ENCODE measurements at regions not wholly inside any gene's neighbourhood (a gene's known extent, or its start where the extent isn't known, plus 50 kb on each side); places are given as distances from the start of the nearest gene placed in this dataset.
"Not testable (repeated sequence)": the region's sequence is repeated elsewhere in the genome, so short reads cannot be mapped to it uniquely, and the experiment has no call there.

DNA sequence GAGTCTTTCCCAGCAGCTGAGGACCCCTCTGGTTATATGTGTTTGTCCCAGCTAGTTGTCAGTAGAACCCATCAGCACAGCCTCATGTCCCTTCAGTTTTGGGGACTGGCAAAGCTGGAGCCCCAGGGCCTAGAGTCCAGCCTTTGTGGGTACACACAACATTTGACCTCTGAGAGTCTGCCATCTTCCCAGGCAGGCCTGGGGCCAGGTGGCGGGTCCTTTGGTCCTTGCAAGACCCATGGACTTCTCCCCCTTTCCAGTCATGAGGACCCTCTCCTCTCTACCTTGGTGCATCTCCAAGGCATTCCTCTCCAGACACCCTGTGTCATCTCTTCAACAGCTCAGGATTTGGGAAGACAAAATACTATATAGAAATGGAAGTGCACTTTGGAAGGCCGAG, 198.4 kb downstream of the ZNF37A start:
- H3K9ac ChIP-seq (ENCODE audit: low read length); H3K4me1 ChIP-seq (ENCODE audit: control insufficient read depth, insufficient read depth, low read length); H3K27ac ChIP-seq (ENCODE audit: low read depth, low read length); H3K36me3 ChIP-seq (ENCODE audit: control insufficient read depth, insufficient read depth, low read length); H3K4me3 ChIP-seq (ENCODE audit: low read depth, low read length); H3K27me3 ChIP-seq (ENCODE audit: control insufficient read depth, insufficient read depth, low read length): not testable (repeated sequence)
- peaks cover 30% of the 10 kb centered on the region; the same call in 1 of the 2 replicates for H3K9me3 ChIP-seq (ENCODE audit: control insufficient read depth, insufficient read depth, low read depth, low read length)

DNA sequence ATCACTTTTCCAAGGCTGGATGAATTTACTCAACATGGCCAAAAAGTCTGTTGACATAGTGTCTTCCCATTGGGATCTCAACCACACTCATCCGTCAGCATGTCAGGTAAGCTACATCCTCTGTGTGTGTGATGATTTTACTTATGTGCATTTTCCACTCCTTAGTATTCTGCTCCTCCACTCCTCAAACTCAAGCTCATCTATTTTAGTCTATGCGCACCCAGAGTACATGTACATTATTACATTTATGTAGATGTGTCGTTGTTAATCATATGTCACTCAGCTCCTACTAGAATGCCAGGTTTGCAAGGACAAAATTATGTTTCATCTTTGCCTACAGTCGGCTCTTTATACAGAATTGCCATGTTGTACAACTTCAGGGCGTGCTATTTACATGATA, 216.0 kb downstream of the ZNF37A start:
- H3K27ac ChIP-seq (ENCODE audit: low read depth, low read length); H3K27me3 ChIP-seq (ENCODE audit: control insufficient read depth, insufficient read depth, low read length); H3K4me1 ChIP-seq (ENCODE audit: control insufficient read depth, insufficient read depth, low read length); H3K36me3 ChIP-seq (ENCODE audit: control insufficient read depth, insufficient read depth, low read length); H3K9ac ChIP-seq (ENCODE audit: low read length); H3K4me3 ChIP-seq (ENCODE audit: low read depth, low read length): not testable (repeated sequence)
- H3K9me3 ChIP-seq (ENCODE audit: control insufficient read depth, insufficient read depth, low read depth, low read length) = peaks cover 17% of the 10 kb centered on the region; the same call in 1 of the 2 replicates

DNA sequence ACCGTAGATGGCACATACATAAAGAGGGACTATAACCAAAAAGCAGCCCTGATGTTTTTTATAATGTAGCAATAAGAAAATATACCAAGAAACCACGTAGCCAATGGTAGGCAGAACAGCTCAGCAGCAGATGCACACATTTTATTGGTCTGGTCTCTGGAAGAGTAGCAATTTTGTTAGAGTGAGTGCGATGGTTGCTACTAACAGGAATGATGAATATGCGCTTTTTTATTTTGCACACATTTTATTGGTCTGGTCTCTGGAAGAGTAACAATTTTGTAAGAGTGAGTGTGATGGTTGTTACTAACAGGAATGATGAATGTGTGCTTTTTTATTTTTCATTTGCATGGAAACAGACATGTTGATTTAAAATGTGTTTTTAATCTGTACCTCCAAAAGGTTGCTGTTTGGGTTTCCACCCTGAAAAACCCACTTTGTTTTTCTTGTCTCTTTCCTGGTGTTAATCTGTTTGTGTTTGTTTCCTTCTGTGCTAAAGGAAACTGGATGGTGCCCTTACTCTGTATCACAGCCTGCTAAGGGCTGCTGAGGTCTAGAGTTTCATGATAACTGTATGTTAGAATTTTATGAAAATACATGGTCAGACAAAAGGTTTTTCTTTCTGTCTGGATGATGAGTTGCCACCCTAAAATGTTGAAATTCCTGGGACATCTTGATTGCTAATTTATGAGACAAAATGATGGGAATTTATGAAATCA, 221.1 kb downstream of the ZNF37A start:
- H3K27ac ChIP-seq (ENCODE audit: low read depth, low read length); H3K27me3 ChIP-seq (ENCODE audit: control insufficient read depth, insufficient read depth, low read length); H3K9ac ChIP-seq (ENCODE audit: low read length); H3K4me3 ChIP-seq (ENCODE audit: low read depth, low read length); H3K36me3 ChIP-seq (ENCODE audit: control insufficient read depth, insufficient read depth, low read length); H3K4me1 ChIP-seq (ENCODE audit: control insufficient read depth, insufficient read depth, low read length): not testable (repeated sequence)
- H3K9me3 ChIP-seq (ENCODE audit: control insufficient read depth, insufficient read depth, low read depth, low read length) = peaks cover 26% of the 10 kb centered on the region; the same call in 1 of the 2 replicates

DNA sequence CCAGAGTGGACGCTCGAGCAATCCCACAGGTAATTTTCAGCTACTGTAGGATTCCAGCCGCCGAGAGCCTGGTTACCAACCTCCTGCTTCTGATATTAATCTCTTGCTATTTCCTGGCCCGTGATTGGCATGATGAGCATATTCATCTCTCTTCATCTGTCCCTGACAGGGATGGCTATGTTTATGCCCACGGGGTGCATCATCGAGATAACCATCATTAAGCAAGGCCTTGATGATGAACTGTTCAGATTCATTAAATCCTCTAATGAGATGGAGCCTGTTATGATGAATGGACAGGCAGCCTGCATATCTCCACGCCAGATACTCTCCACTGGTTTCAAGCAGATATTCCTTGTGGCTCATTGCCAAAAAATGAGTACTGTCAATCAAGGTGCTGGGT, 227.3 kb downstream of the ZNF37A start:
- H3K9ac ChIP-seq (ENCODE audit: low read length); H3K4me3 ChIP-seq (ENCODE audit: low read depth, low read length); H3K4me1 ChIP-seq (ENCODE audit: control insufficient read depth, insufficient read depth, low read length); H3K36me3 ChIP-seq (ENCODE audit: control insufficient read depth, insufficient read depth, low read length); H3K27ac ChIP-seq (ENCODE audit: low read depth, low read length); H3K27me3 ChIP-seq (ENCODE audit: control insufficient read depth, insufficient read depth, low read length): not testable (repeated sequence)
- H3K9me3 ChIP-seq (ENCODE audit: control insufficient read depth, insufficient read depth, low read depth, low read length) = peaks cover 19% of the 10 kb centered on the region; the same call in 1 of the 2 replicates

DNA sequence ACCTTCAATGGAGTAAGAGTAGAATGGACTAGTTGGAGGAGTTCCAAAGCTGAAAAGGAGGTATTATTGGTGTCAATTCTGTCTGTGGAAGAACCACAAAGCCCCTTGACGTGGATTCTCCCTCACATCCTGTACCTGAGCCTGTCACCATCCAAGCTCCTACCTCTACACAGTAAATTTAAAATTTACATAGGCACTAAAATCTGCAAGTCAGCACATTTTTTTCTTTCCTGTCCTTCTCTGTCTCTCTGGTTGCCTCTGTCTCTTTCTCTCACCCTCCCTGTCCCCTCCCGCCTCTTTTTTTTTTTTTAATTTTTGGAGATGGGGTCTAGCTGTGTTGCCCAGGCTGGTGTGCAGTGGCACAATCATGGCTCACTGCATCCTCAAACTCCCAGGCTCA, 236.2 kb downstream of the ZNF37A start:
- H3K9me3 ChIP-seq (ENCODE audit: control insufficient read depth, insufficient read depth, low read depth, low read length); H3K36me3 ChIP-seq (ENCODE audit: control insufficient read depth, insufficient read depth, low read length); H3K4me3 ChIP-seq (ENCODE audit: low read depth, low read length): not testable (repeated sequence)

DNA sequence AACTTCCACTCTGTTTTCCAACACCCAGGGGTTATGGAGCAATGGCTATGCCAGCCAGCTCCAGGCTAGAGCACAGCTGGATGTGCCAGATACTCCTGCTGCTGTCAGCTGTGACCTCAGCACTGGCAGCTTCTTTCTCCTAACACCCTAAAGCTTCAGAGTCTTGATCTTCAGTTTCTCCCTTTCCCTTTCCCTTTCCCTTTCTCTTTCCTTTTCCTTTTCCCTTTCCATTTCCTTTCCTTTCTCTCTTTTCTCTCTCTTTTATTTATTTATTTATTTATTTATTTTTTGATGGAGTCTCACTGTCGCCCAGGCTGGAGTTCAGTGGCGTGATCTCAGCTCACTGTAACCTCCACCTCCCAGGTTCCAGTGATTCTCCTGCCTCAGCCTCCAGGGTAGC, 237.0 kb downstream of the ZNF37A start:
- not testable (repeated sequence) for H3K9ac ChIP-seq (ENCODE audit: low read length); H3K27ac ChIP-seq (ENCODE audit: low read depth, low read length); H3K4me1 ChIP-seq (ENCODE audit: control insufficient read depth, insufficient read depth, low read length); H3K36me3 ChIP-seq (ENCODE audit: control insufficient read depth, insufficient read depth, low read length); H3K4me3 ChIP-seq (ENCODE audit: low read depth, low read length); H3K27me3 ChIP-seq (ENCODE audit: control insufficient read depth, insufficient read depth, low read length)
- H3K9me3 ChIP-seq (ENCODE audit: control insufficient read depth, insufficient read depth, low read depth, low read length) = peaks cover 12% of the 10 kb centered on the region; the same call in 1 of the 2 replicates

More for the DNA sequence above, 236.2 kb downstream of the ZNF37A start:
- H3K4me1 ChIP-seq (ENCODE audit: control insufficient read depth, insufficient read depth, low read length); H3K27me3 ChIP-seq (ENCODE audit: control insufficient read depth, insufficient read depth, low read length); H3K9ac ChIP-seq (ENCODE audit: low read length); H3K27ac ChIP-seq (ENCODE audit: low read depth, low read length): not testable (repeated sequence)

DNA sequence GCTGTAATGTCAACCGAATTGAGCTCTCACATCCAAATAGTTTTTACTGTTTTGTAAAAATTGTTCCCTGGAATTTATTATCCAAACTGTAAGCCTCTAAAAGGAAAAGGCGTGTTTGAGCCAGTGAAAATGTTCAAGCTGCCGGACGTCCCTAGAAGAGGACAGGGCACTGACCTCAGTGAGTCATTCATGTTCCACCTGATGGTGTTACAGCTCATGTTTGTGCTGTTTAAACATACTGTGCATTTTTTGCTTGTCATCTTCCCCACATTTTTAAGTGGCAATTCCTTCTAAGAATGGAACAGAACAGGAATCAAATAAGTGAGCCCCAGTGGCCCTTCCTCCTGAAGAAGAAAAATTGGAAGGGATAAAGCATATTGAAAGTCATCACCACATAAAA, 239.6 kb downstream of the ZNF37A start:
- H3K27ac ChIP-seq (ENCODE audit: low read depth, low read length); H3K36me3 ChIP-seq (ENCODE audit: control insufficient read depth, insufficient read depth, low read length); H3K27me3 ChIP-seq (ENCODE audit: control insufficient read depth, insufficient read depth, low read length); H3K4me1 ChIP-seq (ENCODE audit: control insufficient read depth, insufficient read depth, low read length); H3K9ac ChIP-seq (ENCODE audit: low read length); H3K4me3 ChIP-seq (ENCODE audit: low read depth, low read length): not testable (repeated sequence)
- peaks cover 14% of the 10 kb centered on the region; the same call in 1 of the 2 replicates for H3K9me3 ChIP-seq (ENCODE audit: control insufficient read depth, insufficient read depth, low read depth, low read length)

DNA sequence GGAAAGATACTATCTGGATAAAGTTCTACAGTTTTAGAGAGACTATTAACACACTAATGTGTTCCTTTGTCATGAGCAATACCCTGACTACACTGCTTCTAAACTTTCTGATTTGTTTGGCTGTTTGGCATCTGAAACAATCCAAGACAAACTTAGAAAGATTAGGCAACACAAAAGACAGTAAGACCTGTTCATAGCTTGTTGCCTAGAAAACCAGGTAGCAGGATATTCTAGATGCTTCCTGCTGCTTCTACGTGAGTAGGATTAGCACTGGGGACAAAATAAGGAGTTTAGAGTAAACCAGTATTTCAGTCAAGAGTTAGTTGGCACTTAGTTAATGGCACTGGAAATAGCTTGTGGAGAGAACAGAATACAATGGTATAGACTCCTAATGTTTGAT, 256.5 kb downstream of the ZNF37A start:
- H3K9me3 ChIP-seq (ENCODE audit: control insufficient read depth, insufficient read depth, low read depth, low read length); H3K27me3 ChIP-seq (ENCODE audit: control insufficient read depth, insufficient read depth, low read length); H3K4me1 ChIP-seq (ENCODE audit: control insufficient read depth, insufficient read depth, low read length); H3K36me3 ChIP-seq (ENCODE audit: control insufficient read depth, insufficient read depth, low read length); H3K4me3 ChIP-seq (ENCODE audit: low read depth, low read length); H3K9ac ChIP-seq (ENCODE audit: low read length); H3K27ac ChIP-seq (ENCODE audit: low read depth, low read length): not testable (repeated sequence)

DNA sequence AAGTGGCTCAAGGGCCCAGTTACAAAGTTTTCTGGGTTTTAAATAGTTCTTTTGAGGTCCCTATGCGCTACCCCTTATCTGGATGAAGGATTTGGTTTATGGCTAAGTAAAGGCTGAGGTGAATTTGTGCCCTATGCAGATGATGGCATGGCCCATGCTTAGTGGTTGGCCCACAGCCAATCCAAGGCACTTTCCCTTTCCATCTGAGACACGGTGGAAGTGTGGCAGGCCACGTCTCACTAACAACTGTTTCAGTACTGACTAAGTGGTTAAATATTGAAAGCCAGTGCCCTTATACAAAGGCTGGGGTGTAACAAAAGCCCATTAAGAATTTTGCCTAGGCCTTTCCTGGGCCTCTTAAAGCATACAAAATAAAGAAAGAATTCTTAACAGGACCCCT, 260.3 kb downstream of the ZNF37A start:
- not testable (repeated sequence) for H3K9me3 ChIP-seq (ENCODE audit: control insufficient read depth, insufficient read depth, low read depth, low read length); H3K27me3 ChIP-seq (ENCODE audit: control insufficient read depth, insufficient read depth, low read length); H3K27ac ChIP-seq (ENCODE audit: low read depth, low read length); H3K4me1 ChIP-seq (ENCODE audit: control insufficient read depth, insufficient read depth, low read length); H3K4me3 ChIP-seq (ENCODE audit: low read depth, low read length); H3K9ac ChIP-seq (ENCODE audit: low read length); H3K36me3 ChIP-seq (ENCODE audit: control insufficient read depth, insufficient read depth, low read length)

DNA sequence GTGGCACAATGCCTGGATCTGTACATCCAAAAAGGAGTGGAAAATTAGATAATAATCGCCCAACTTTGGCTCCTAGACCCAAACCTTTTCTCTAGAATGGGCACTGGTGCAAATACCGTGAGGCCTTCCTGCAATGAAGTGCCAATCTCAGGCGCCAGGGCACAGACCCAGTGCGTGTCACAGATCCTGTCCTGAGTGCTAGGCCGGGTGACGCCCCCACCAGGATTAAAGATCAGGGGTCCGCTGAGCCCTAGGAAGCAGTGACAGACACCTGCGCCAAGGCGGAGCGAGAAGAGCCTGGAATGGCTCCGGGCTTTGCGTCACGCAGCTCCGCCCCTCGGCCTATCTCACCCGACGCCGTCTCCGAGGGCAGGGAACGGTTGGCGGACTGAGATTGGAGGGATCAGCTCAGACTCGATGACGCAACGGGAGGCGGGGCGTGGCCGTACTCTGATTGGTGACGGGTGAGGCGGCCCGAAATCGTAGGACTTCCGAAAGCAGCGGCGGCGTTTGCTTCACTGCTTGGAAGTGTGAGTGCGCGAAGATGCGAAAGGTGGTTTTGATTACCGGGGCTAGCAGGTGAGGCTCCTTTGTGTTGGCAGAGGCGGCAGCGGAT, 261.9 kb downstream of the ZNF37A start:
- H3K36me3 ChIP-seq (ENCODE audit: control insufficient read depth, insufficient read depth, low read length); H3K27me3 ChIP-seq (ENCODE audit: control insufficient read depth, insufficient read depth, low read length); H3K9ac ChIP-seq (ENCODE audit: low read length); H3K4me3 ChIP-seq (ENCODE audit: low read depth, low read length); H3K27ac ChIP-seq (ENCODE audit: low read depth, low read length); H3K9me3 ChIP-seq (ENCODE audit: control insufficient read depth, insufficient read depth, low read depth, low read length); H3K4me1 ChIP-seq (ENCODE audit: control insufficient read depth, insufficient read depth, low read length): not testable (repeated sequence)

DNA sequence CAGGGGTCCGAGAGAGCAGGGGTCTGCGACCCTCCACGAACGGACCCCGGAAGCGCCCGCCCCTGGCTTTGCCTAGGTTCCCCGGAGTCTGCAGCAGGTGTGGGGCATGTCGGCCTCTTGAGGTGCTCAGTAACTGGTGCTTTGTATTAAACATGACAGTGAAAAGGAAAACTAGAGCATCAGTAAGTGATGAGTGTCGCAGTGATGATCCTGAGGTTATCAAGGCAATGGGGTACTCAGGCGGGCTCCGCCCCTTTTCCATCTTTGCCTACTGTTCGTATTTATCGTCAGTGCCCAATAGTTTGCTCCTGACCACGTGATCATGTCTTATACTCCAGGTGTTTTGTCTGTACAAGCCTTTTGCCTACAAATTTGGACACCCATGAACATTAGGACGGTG, 262.4 kb downstream of the ZNF37A start:
- H3K36me3 ChIP-seq (ENCODE audit: control insufficient read depth, insufficient read depth, low read length); H3K9me3 ChIP-seq (ENCODE audit: control insufficient read depth, insufficient read depth, low read depth, low read length); H3K9ac ChIP-seq (ENCODE audit: low read length); H3K27me3 ChIP-seq (ENCODE audit: control insufficient read depth, insufficient read depth, low read length); H3K27ac ChIP-seq (ENCODE audit: low read depth, low read length); H3K4me1 ChIP-seq (ENCODE audit: control insufficient read depth, insufficient read depth, low read length); H3K4me3 ChIP-seq (ENCODE audit: low read depth, low read length): not testable (repeated sequence)

Measured in HUES6 (cell line).